ENCODE measurements at regions not wholly inside any gene's neighbourhood (a gene's known extent, or its start where the extent isn't known, plus 50 kb on each side); places are given as distances from the start of the nearest gene placed in this dataset.
"Not testable (repeated sequence)": the region's sequence is repeated elsewhere in the genome, so short reads cannot be mapped to it uniquely, and the experiment has no call there.

- DNase-seq, result no peak
These were observed 714.2 kb downstream of the SI start for GRCh38 chr3:164364111-164364510.

- DNase-seq, result no peak
These were observed 717.4 kb downstream of the SI start for GRCh38 chr3:164360738-164361406.

GRCh38 chr3:164360078-164360578, 718.2 kb downstream of the SI start:
- no peak for DNase-seq

GRCh38 chr3:164352991-164353390, 725.3 kb downstream of the SI start:
- no peak for DNase-seq

- no peak for DNase-seq
These were observed 727.2 kb downstream of the SI start for GRCh38 chr3:164351131-164351530.

GRCh38 chr3:164342206-164342605, 736.1 kb downstream of the SI start:
- DNase-seq, result not testable (repeated sequence)

GRCh38 chr3:164341086-164341485, 737.2 kb downstream of the SI start:
- DNase-seq, result no peak

GRCh38 chr3:164340273-164340672, 738.0 kb downstream of the SI start:
- DNase-seq, result no peak

- no peak for DNase-seq
These were observed 745.2 kb downstream of the SI start for GRCh38 chr3:164332831-164333802.

- no peak for DNase-seq
These were observed 751.6 kb downstream of the SI start for GRCh38 chr3:164326714-164327113.

- no peak for DNase-seq
These were observed 757.3 kb downstream of the SI start for GRCh38 chr3:164320962-164321361.

GRCh38 chr3:164306042-164306441, 772.3 kb downstream of the SI start:
- no peak for DNase-seq

- DNase-seq, result no peak
These were observed 774.4 kb downstream of the SI start for GRCh38 chr3:164303894-164304293.

GRCh38 chr3:164302622-164303021, 775.7 kb downstream of the SI start:
- no peak for DNase-seq

GRCh38 chr3:164291486-164291885, 786.8 kb downstream of the SI start:
- not testable (repeated sequence) for DNase-seq

GRCh38 chr3:164278550-164278949, 799.7 kb downstream of the SI start:
- no peak for DNase-seq

GRCh38 chr3:164267053-164267452, 811.2 kb downstream of the SI start:
- no peak for DNase-seq

- DNase-seq, result no peak
These were observed 827.4 kb downstream of the SI start for GRCh38 chr3:164250923-164251322.

GRCh38 chr3:164236851-164237250, 841.4 kb downstream of the SI start:
- no peak for DNase-seq

- no peak for DNase-seq
These were observed 842.8 kb downstream of the SI start for GRCh38 chr3:164235289-164236028.

GRCh38 chr3:164233951-164234350, 844.3 kb downstream of the SI start:
- DNase-seq, result no peak

- DNase-seq, result no peak
These were observed 846.6 kb downstream of the SI start for GRCh38 chr3:164231718-164232117.

Measured in activated CD4-positive, alpha-beta T cell treated with anti-CD3 and anti-CD28 coated beads, Interleukin-10, Interleukin-2, amounts not matched to agents 100 ng/mL and 50 ng/mL, durations not matched to agents 16 hours and 8 hours (primary cell).